Omental fat pad (tissue), 3 donors: ENCODE measurements at regions not wholly inside any gene's neighbourhood (a gene's known extent, or its start where the extent isn't known, plus 50 kb on each side); places are given as distances from the start of the nearest gene placed in this dataset.

ENCODE experiments used
- ATAC-seq: fragments of 150-250 bp; one replicate; pipeline ENCODE4 v1.9.1; 2016; ENCODE audit warnings: mild to moderate bottlenecking, moderate library complexity; ENCODE audit not compliant: low FRiP score
- DNase-seq: peaks from one replicate; pipeline ENCODE4 v3.0.0-alpha.2; 2019; ENCODE audit warnings: low spot score
- CTCF ChIP-seq, 3 donors: fragments of 450-650 bp; IDR thresholded peaks; one replicate each; pipeline ENCODE4 v1.5.1; 2016 to 2017; ENCODE audit warnings: antibody characterized with exemption in 3 of 3, mild to moderate bottlenecking in 3 of 3, moderate library complexity in 2 of 3

GRCh38 chr21:45344576-45344975, 56.9 kb upstream of the POFUT2 start:
- DNase-seq, result no peak
- ATAC-seq, result no peak
- no peak for TF ChIP-seq CTCF (IDR thresholded peaks at IDR 0.05)

GRCh38 chr21:45347048-45347711, 57.8 kb upstream of the COL18A1 start:
- ATAC-seq (no peak), DNase-seq (no peak)
- TF ChIP-seq CTCF (IDR thresholded peaks at IDR 0.05), result no peak

GRCh38 chr21:45347712-45348499, 57.1 kb upstream of the COL18A1 start:
- DNase-seq (no peak), ATAC-seq (no peak)
- TF ChIP-seq CTCF (IDR thresholded peaks at IDR 0.05), result no peak

GRCh38 chr21:45348591-45349327, 56.2 kb upstream of the COL18A1 start:
- ATAC-seq (no peak), DNase-seq (no peak)
- no peak for TF ChIP-seq CTCF (IDR thresholded peaks at IDR 0.05)

- DNase-seq, result no peak
- no peak for TF ChIP-seq CTCF (IDR thresholded peaks at IDR 0.05)
- no peak for ATAC-seq
Measured at GRCh38 chr21:45350206-45350854, 54.6 kb upstream of the COL18A1 start.

- ATAC-seq, result no peak
- TF ChIP-seq CTCF (IDR thresholded peaks at IDR 0.05), result no peak
- no peak for DNase-seq
Measured at GRCh38 chr21:45351061-45351460, 53.9 kb upstream of the COL18A1 start.
